ENCODE measurements at regions not wholly inside any gene's neighbourhood (a gene's known extent, or its start where the extent isn't known, plus 50 kb on each side); places are given as distances from the start of the nearest gene placed in this dataset.
A peak's percentile ranks its signal among the peaks of the same experiment; 100 is the strongest.

DNA sequence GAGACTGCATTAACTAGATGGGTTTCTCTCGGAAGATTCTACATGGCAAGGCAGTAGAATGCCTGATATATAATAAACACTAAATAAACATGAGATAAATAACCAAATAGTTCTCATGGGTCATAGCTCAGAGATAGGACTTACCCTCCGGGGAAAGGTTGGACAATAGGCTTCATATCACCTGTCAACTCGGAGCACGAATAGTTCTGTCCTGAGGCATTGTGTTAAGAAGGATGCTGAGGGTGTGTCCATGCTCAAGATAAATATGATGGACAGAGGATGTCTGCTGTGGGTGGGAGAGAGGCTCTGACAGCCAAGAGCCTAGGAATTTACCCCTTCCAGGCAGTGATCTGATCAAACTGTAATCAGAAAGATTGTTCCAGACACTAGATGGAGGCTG lies 474.0 kb downstream of the MIAT start:
- Histone ChIP-seq H3K27me3 (peaks cover 18% of the 10 kb centered on the region), H3K36me3 (replicated peaks in 1 of 2) (no peaks in the 10 kb centered on the region), H3K9me3 (replicated peaks in 1 of 3) (no peaks in the 10 kb centered on the region), H3K27ac (no peak overlapping the region), H3K4me1 (replicated peaks in 1 of 2) (peaks cover 0 to 4% of the 10 kb centered on the region in 2 donors), H3K4me3 (no peak overlapping the region)
- DNase-seq: no peak
- intact Hi-C loops (cut with DNase I): no loop called here
- 56 to 77% (median 69%) methylated on average over 4 of the region's 4 CpGs for WGBS, 4 donors
- TF ChIP-seq, protein P1, sequence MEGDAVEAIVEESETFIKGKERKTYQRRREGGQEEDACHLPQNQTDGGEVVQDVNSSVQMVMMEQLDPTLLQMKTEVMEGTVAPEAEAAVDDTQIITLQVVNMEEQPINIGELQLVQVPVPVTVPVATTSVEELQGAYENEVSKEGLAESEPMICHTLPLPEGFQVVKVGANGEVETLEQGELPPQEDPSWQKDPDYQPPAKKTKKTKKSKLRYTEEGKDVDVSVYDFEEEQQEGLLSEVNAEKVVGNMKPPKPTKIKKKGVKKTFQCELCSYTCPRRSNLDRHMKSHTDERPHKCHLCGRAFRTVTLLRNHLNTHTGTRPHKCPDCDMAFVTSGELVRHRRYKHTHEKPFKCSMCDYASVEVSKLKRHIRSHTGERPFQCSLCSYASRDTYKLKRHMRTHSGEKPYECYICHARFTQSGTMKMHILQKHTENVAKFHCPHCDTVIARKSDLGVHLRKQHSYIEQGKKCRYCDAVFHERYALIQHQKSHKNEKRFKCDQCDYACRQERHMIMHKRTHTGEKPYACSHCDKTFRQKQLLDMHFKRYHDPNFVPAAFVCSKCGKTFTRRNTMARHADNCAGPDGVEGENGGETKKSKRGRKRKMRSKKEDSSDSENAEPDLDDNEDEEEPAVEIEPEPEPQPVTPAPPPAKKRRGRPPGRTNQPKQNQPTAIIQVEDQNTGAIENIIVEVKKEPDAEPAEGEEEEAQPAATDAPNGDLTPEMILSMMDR (IDR thresholded peaks at IDR 0.05): no peak
- no peak for TF ChIP-seq POLR2A (IDR thresholded peaks at IDR 0.05)

DNA sequence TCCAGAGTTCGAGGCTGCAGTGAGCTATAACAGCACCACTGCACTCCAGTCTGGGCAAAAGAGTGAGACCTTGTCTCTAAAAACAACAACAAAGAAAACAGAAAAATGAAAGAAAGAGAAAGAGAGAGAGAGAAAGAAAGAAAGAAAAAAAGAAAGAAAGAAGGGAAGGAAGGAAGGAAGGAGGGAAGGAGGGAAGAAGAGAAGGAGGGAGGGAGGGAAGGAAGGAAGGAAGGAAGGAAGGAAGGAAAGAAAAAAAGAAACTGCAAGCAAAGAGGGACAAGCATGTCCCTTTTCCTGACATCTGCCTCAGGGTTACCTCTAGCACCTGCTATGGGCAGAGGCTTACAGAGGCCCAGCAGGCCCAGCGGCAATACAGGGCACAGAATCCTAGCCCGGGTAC lies 475.0 kb downstream of the MIAT start:
- Histone ChIP-seq H3K27me3 (peaks cover 18% of the 10 kb centered on the region), H3K4me1 (replicated peaks in 1 of 2) (peaks cover 0 to 4% of the 10 kb centered on the region in 2 donors), H3K4me3 (no peak overlapping the region), H3K9me3 (replicated peaks in 1 of 3) (no peaks in the 10 kb centered on the region), H3K27ac (no peak overlapping the region), H3K36me3 (replicated peaks in 1 of 2) (no peaks in the 10 kb centered on the region)
- WGBS, 4 donors: 67 to 87% (median 83%) methylated on average over 3 of the region's 3 CpGs
- DNase-seq: no peak
- intact Hi-C loops (cut with DNase I): no loop called here
- TF ChIP-seq, protein P1 (IDR thresholded peaks at IDR 0.05): no peak
- no peak for TF ChIP-seq POLR2A (IDR thresholded peaks at IDR 0.05)

DNA sequence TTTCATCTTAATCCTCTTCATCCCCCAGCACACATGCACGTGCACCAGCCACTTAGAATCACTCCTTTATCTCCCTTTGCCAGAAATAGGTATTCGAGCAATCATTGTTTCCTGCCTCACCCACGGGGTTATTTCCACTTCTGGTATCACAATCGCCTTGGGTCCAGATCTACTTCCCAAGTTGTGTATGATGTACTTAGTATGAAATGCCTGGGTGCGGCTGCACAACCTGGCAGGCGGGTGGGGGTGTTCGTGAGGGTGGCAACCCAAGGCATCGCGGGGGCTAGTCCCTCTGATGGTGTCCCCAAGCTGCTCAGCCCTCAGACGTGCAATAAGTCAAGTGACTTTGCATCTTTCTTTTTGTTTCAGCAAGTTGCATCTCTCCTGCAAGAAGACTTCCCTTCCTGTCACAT lies 475.6 kb downstream of the MIAT start:
- no peaks in the 10 kb centered on the region for H3K36me3 ChIP-seq (replicated peaks in 1 of 2)
- H3K27me3 ChIP-seq: peaks cover 22% of the 10 kb centered on the region
- H3K27ac ChIP-seq: no peak overlapping the region
- no peak for TF ChIP-seq POLR2A (IDR thresholded peaks at IDR 0.05)
- TF ChIP-seq, protein P1 (IDR thresholded peaks at IDR 0.05): no peak
- DNase-seq: no peak
- 53 to 59% (median 55%) methylated on average over 8 to 10 of the region's 10 CpGs for WGBS, 4 donors
- intact Hi-C loops (cut with DNase I): no loop called here
- H3K4me1 ChIP-seq (replicated peaks in 1 of 2): peaks cover 0 to 4% of the 10 kb centered on the region in 2 donors
- H3K9me3 ChIP-seq (replicated peaks in 1 of 3): no peaks in the 10 kb centered on the region
- no peak overlapping the region for H3K4me3 ChIP-seq

DNA sequence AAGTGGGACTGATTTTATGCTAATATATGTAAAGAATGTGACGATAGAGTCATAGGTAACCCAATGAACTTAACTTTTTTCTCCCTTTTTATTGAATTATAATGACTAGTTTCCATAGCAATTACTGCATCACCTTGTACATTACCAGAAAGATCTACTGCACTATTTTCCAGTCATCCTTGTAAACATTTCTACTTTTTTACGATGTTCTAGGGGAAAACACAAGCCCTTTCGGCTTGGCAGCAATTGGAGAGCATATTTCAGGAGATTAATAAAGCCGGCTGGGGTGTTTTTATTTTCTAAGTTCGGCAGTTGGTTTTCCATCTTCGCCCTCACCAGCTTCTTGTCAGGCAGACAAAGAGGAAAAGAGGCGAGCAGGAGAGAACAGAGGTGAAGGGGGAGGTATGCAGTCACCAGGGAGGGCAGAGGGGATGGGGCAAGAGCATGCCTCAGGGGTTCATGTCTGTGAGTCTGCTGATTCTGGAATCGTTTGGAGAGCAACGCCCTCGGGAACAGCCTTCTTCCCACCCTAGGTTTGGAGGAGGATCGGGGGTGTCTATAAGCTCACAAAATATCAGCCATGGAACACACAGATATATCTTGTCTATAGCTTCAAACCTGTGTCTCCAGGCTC lies 476.4 kb downstream of the MIAT start:
- H3K9me3 ChIP-seq (replicated peaks in 1 of 3): no peaks in the 10 kb centered on the region
- peaks cover 0 to 4% of the 10 kb centered on the region in 2 donors for H3K4me1 ChIP-seq (replicated peaks in 1 of 2)
- no peak for DNase-seq
- TF ChIP-seq, protein P1 (IDR thresholded peaks at IDR 0.05): no peak
- no peak for TF ChIP-seq POLR2A (IDR thresholded peaks at IDR 0.05)
- peaks cover 19% of the 10 kb centered on the region for H3K27me3 ChIP-seq
- WGBS, 4 donors: 56 to 58% (median 57%) methylated on average over 11 of the region's 11 CpGs
- intact Hi-C loops (cut with DNase I): no loop called here
- peak overlapping the region in 1 of 5 donors; percentile 49 for H3K27ac ChIP-seq
- H3K36me3 ChIP-seq (replicated peaks in 1 of 2): no peaks in the 10 kb centered on the region
- no peak overlapping the region for H3K4me3 ChIP-seq

Measured in adrenal gland (tissue), 9 donors.